Neural progenitor cell (in vitro differentiated cells): ENCODE measurements at regions not wholly inside any gene's neighbourhood (a gene's known extent, or its start where the extent isn't known, plus 50 kb on each side); places are given as distances from the start of the nearest gene placed in this dataset.

Experiments used
- EZH2 ChIP-seq: fragments of 200-600 bp; sonication (generic); IDR thresholded peaks from 2 replicates; pipeline ENCODE4 v1.6.1; 2017; ENCODE audit warnings: antibody characterized with exemption, mild to moderate bottlenecking, moderate library complexity
- EZH2phosphoT487 ChIP-seq: fragments of 200-600 bp; sonication (generic); IDR thresholded peaks from 2 replicates; pipeline ENCODE4 v1.6.1; 2017; ENCODE audit warnings: antibody characterized with exemption
- TF ChIP-seq, protein P1 (sequence below): fragments of 200-600 bp; sonication (generic); IDR thresholded peaks from 2 replicates; pipeline ENCODE4 v1.5.1; 2017; ENCODE audit warnings: antibody characterized with exemption, mild to moderate bottlenecking

DNA sequence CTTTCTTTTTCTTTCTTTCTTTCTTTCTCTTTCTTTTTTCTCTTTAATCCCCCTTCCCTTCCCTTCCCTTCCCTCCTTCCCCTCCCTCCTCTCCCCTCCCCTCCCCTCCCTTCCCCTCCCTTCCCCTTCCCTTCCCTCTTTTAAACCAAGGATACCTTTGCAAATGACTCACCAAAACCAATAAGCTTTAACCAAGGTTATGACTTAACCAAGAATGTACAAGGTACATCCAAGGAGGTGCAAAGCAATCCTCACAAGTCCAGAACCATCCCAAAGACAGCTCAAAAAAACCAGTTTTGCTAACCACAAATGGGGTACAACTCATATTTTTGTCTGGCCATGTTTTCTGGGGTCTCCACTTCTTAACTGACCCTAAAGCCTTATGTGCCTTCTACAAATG is 174.7 kb upstream of the PPP1R2C start:
- TF ChIP-seq, protein P1, sequence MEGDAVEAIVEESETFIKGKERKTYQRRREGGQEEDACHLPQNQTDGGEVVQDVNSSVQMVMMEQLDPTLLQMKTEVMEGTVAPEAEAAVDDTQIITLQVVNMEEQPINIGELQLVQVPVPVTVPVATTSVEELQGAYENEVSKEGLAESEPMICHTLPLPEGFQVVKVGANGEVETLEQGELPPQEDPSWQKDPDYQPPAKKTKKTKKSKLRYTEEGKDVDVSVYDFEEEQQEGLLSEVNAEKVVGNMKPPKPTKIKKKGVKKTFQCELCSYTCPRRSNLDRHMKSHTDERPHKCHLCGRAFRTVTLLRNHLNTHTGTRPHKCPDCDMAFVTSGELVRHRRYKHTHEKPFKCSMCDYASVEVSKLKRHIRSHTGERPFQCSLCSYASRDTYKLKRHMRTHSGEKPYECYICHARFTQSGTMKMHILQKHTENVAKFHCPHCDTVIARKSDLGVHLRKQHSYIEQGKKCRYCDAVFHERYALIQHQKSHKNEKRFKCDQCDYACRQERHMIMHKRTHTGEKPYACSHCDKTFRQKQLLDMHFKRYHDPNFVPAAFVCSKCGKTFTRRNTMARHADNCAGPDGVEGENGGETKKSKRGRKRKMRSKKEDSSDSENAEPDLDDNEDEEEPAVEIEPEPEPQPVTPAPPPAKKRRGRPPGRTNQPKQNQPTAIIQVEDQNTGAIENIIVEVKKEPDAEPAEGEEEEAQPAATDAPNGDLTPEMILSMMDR, result no peak
- TF ChIP-seq EZH2phosphoT487, result no peak
- no peak for TF ChIP-seq EZH2
